GM18867 (cell line): ENCODE measurements at regions not wholly inside any gene's neighbourhood (a gene's known extent, or its start where the extent isn't known, plus 50 kb on each side); places are given as distances from the start of the nearest gene placed in this dataset.
"Not testable (repeated sequence)": the region's sequence is repeated elsewhere in the genome, so short reads cannot be mapped to it uniquely, and the experiment has no call there.

ENCODE experiments used
- ATAC-seq: cut with Tn5 transposase; IDR thresholded peaks from one replicate; pipeline ENCODE4 v1.9.1; 2021; ENCODE audit warnings: mild to moderate bottlenecking, moderate library complexity; ENCODE audit not compliant: unreplicated experiment

- no peak for ATAC-seq
Measured at GRCh38 chr3:71964170-71964569, 179.2 kb upstream of the PROK2 start.

GRCh38 chr3:71962561-71963240 lies 177.8 kb upstream of the PROK2 start:
- no peak for ATAC-seq

GRCh38 chr3:71961891-71962290 lies 176.9 kb upstream of the PROK2 start:
- no peak for ATAC-seq

- ATAC-seq, result no peak
Measured at GRCh38 chr3:71961378-71961777, 176.4 kb upstream of the PROK2 start.

- ATAC-seq, result peak; percentile 60
Measured at GRCh38 chr3:71958533-71958932, 173.6 kb upstream of the PROK2 start.

- ATAC-seq, result no peak
Measured at GRCh38 chr3:71956716-71957115, 171.8 kb upstream of the PROK2 start.

- no peak for ATAC-seq
Measured at GRCh38 chr3:71956069-71956340, 171.1 kb upstream of the PROK2 start.

- ATAC-seq, result peak; percentile 41
Measured at GRCh38 chr3:71955240-71956068, 170.5 kb upstream of the PROK2 start.

GRCh38 chr3:71951842-71952241 lies 166.9 kb upstream of the PROK2 start:
- no peak for ATAC-seq

GRCh38 chr3:71951361-71951760 lies 166.4 kb upstream of the PROK2 start:
- no peak for ATAC-seq

- ATAC-seq, result no peak
Measured at GRCh38 chr3:71949442-71949841, 164.5 kb upstream of the PROK2 start.

GRCh38 chr3:71944482-71945065 lies 159.6 kb upstream of the PROK2 start:
- ATAC-seq, result no peak

- ATAC-seq, result no peak
Measured at GRCh38 chr3:71942432-71943187, 157.7 kb upstream of the PROK2 start.

- ATAC-seq, result no peak
Measured at GRCh38 chr3:71940486-71940885, 155.5 kb upstream of the PROK2 start.

- not testable (repeated sequence) for ATAC-seq
Measured at GRCh38 chr3:71938081-71938480, 153.1 kb upstream of the PROK2 start.

GRCh38 chr3:71936681-71937080 lies 151.7 kb upstream of the PROK2 start:
- no peak for ATAC-seq

GRCh38 chr3:71934520-71935270 lies 149.7 kb upstream of the PROK2 start:
- no peak for ATAC-seq

- no peak for ATAC-seq
Measured at GRCh38 chr3:71931922-71932321, 147.0 kb upstream of the PROK2 start.

- peak; percentile 54 for ATAC-seq
Measured at GRCh38 chr3:71930056-71930991, 145.4 kb upstream of the PROK2 start.

GRCh38 chr3:71928212-71928611 lies 143.3 kb upstream of the PROK2 start:
- ATAC-seq, result no peak
